Right lobe of liver (tissue), 6 donors: ENCODE measurements at regions not wholly inside any gene's neighbourhood (a gene's known extent, or its start where the extent isn't known, plus 50 kb on each side); places are given as distances from the start of the nearest gene placed in this dataset.

Source experiments
- ATAC-seq, 4 donors: fragments of 200-7000 bp; cut with Tn5 transposase; one replicate each; pipeline ENCODE4 v1.9.1; 2020; ENCODE audit warnings: mild to moderate bottlenecking in 4 of 4, moderate library complexity in 4 of 4
- DNase-seq, 3 donors: peaks; one replicate each; pipeline ENCODE4 v3.0.0-alpha.2; 2020
- H3K27ac ChIP-seq, 3 donors: fragments of 200-600 bp; one replicate each; pipeline ENCODE4 v1.8.0; 2022
- H3K27me3 ChIP-seq, 2 donors: fragments of 200-600 bp; one replicate each; pipeline ENCODE4 v1.8.0; 2022
- H3K36me3 ChIP-seq, 4 donors: fragments of 200-600 bp; sonication (generic) in 1 of 4; one replicate each; pipeline versions ENCODE4 v1.5.1 to v1.8.0; 2017 to 2022; ENCODE audit warnings: control low read depth in 1 of 4
- H3K4me1 ChIP-seq, 4 donors: fragments of 200-600 bp; sonication (generic) in 1 of 4; one replicate each; pipeline versions ENCODE4 v1.5.1 to v1.8.0; 2017 to 2022; ENCODE audit warnings: control low read depth in 1 of 4
- H3K4me3 ChIP-seq, 3 donors: fragments of 200-600 bp; one replicate each; pipeline ENCODE4 v1.8.0; 2022
- H3K9me3 ChIP-seq, 4 donors: fragments of 200-600 bp; sonication (generic) in 1 of 4; one replicate each; pipeline versions ENCODE4 v1.5.1 to v1.8.0; 2017 to 2022; ENCODE audit warnings: control low read depth in 1 of 4
- CTCF ChIP-seq, 4 donors: fragments of 200-600 bp in 3 of 4; fragments of 450-650 bp in 1 of 4; IDR thresholded peaks; one replicate each; pipeline versions ENCODE4 v1.5.1 to v1.8.0; 2016 to 2022; ENCODE audit warnings: antibody characterized with exemption in 4 of 4, mild to moderate bottlenecking in 2 of 4
- POLR2A ChIP-seq: fragments of 450-650 bp; IDR thresholded peaks from one replicate; pipeline ENCODE4 v1.6.1; 2017; ENCODE audit warnings: antibody characterized with exemption, mild to moderate bottlenecking
- WGBS: methylation state at CpG from one replicate; pipeline ENCODE4 v1.1.6; 2018; ENCODE audit warnings: low coverage, low lambda C conversion rate; ENCODE audit not compliant: insufficient coverage; ENCODE audit errors: missing lambda C conversion rate; 5-methylcytosine and 5-hydroxymethylcytosine counted together
- intact Hi-C, 2 donors: fragments of 100-400 bp; cut with DNase I; formaldehyde crosslinking; loops; one replicate each; pipeline versions ENCODE4 v1.11.2 to v1.14.1; 2022
- donor health status: DM: no; HTN: yes; CAD: no.
- donor health status: DM: no; HTN: no; CAD: no.
- donor health status: DM: no; HTN: no; CAD: no.
- donor health status: DM: no; HTN: yes; CAD: no.
- donor health status: DM: no; HTN: yes; CAD: no.

DNA sequence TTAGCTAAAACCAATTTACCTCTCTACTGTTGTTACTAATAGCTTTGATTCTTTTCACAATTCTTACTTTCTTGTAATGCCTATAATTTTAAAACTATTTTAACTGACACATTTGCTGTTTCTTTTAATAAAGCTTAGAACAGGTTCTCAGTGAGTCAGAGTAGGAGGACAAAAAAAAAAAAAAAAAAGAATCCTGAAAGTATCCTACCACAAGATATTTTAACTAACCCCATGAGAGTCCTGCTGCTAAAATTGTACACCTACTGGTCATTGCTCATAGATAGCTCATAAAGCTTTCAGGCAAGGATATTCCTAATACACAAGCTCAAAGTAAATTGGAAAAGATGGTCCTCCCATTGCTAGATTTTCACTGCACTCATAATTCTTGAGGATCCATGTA lies 301.0 kb downstream of the CENPW start:
- no peaks in the 10 kb centered on the region for H3K27me3 ChIP-seq
- H3K4me3 ChIP-seq: no peak overlapping the region
- no peak for DNase-seq
- H3K4me1 ChIP-seq: no peaks in the 10 kb centered on the region
- no peaks in the 10 kb centered on the region for H3K36me3 ChIP-seq
- intact Hi-C loops: no loop called here
- TF ChIP-seq CTCF (IDR thresholded peaks at IDR 0.05) (no peak), POLR2A (no peak)
- H3K27ac ChIP-seq: no peak overlapping the region
- no peaks in the 10 kb centered on the region for H3K9me3 ChIP-seq
- ATAC-seq: no peak

DNA sequence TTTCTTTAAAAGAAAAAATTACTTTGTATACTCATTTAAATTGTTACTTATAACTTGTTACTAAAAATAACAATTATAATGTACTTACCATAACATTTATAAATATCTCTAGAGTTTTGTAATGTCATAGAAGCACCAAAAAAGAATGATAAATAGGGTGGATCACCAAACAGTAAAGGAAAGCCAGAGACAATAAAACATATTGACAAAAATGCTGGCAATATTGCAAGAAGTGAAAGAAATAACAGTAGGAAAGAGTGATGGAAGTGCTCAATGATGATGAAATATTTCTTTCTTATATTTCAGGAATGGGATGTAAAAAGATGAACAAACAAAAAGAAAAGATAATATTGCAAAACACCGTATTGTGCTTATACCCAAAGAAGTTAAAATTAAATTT lies 301.7 kb downstream of the CENPW start:
- intact Hi-C loops: no loop called here
- ATAC-seq: no peak
- H3K27me3 ChIP-seq: no peaks in the 10 kb centered on the region
- no peak overlapping the region for H3K4me3 ChIP-seq
- no peak for DNase-seq
- 56% methylated on average over 1 of the region's 1 CpG for WGBS
- H3K36me3 ChIP-seq: no peaks in the 10 kb centered on the region
- H3K27ac ChIP-seq: no peak overlapping the region
- H3K4me1 ChIP-seq: no peaks in the 10 kb centered on the region
- H3K9me3 ChIP-seq: no peaks in the 10 kb centered on the region
- TF ChIP-seq CTCF (IDR thresholded peaks at IDR 0.05) (no peak), POLR2A (no peak)

DNA sequence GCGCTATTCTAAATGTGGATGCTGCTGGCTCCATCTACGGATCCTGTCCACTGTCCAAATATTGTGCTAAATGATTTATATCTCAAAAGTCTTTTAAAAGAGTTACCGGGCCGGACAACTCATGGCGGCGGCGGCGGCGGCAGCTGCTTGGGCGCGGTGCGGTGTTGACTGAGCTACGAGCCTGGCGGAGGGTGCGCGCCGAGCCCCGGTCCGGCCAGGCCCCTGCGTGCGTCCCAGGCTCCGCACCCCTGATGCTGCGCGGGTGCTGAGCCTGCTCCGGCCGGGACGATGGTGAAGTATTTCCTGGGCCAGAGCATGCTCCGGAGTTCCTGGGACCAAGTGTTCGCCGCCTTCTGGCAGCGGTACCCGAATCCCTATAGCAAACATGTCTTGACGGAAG lies 303.4 kb downstream of the CENPW start:
- Histone ChIP-seq H3K4me1 (no peaks in the 10 kb centered on the region), H3K27ac (no peak overlapping the region), H3K9me3 (no peaks in the 10 kb centered on the region), H3K36me3 (no peaks in the 10 kb centered on the region), H3K27me3 (no peaks in the 10 kb centered on the region), H3K4me3 (no peak overlapping the region)
- DNase-seq: no peak
- no peak for TF ChIP-seq CTCF (IDR thresholded peaks at IDR 0.05)
- no peak for TF ChIP-seq POLR2A
- 85% methylated on average over 13 of the region's 33 CpGs for WGBS
- intact Hi-C loops: no loop called here
- ATAC-seq: no peak

DNA sequence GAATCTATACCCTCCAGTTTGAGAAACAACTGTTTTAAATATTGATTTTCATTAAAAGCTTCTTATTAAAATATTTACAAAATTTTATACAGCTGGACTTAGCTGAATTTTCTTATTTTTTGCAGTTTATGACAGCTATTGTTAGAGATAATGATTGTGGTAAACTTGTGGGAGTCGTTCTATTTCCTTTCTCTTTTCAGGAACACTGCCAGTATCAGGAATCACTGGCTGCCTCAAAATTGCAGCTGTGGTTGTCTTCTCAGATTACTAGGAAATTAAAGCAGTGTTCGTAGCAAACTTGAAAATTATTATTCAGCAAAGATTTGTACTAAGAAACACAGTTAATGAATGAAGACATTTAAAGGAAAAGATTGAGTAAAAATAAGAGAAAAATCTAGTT lies 311.0 kb downstream of the CENPW start:
- intact Hi-C loops: no loop called here
- Histone ChIP-seq H3K4me3 (no peak overlapping the region), H3K9me3 (no peaks in the 10 kb centered on the region), H3K27me3 (no peaks in the 10 kb centered on the region), H3K4me1 (no peaks in the 10 kb centered on the region), H3K27ac (no peak overlapping the region), H3K36me3 (no peaks in the 10 kb centered on the region)
- TF ChIP-seq POLR2A (no peak), CTCF (IDR thresholded peaks at IDR 0.05) (no peak)
- ATAC-seq (no peak), DNase-seq (no peak)
- 40% methylated on average over 2 of the region's 2 CpGs for WGBS

- Histone ChIP-seq H3K27ac (no peak overlapping the region), H3K27me3 (no peaks in the 10 kb centered on the region), H3K4me3 (no peak overlapping the region), H3K36me3 (no peaks in the 10 kb centered on the region), H3K4me1 (peaks cover 0 to 3% (median 0%) of the 10 kb centered on the region in 4 donors), H3K9me3 (no peaks in the 10 kb centered on the region)
- WGBS: 13% methylated on average over 3 of the region's 3 CpGs
- ATAC-seq: peak; percentile 74 to 83 (median 75)
- intact Hi-C loops: no loop called here
- no peak for TF ChIP-seq POLR2A
- TF ChIP-seq CTCF (IDR thresholded peaks at IDR 0.05): peak; percentile 59 to 69 (median 64)
- DNase-seq: no peak
These were observed 317.8 kb downstream of the CENPW start for GRCh38 chr6:126657561-126658175.
